ENCODE measurements at regions not wholly inside any gene's neighbourhood (a gene's known extent, or its start where the extent isn't known, plus 50 kb on each side); places are given as distances from the start of the nearest gene placed in this dataset.

DNA sequence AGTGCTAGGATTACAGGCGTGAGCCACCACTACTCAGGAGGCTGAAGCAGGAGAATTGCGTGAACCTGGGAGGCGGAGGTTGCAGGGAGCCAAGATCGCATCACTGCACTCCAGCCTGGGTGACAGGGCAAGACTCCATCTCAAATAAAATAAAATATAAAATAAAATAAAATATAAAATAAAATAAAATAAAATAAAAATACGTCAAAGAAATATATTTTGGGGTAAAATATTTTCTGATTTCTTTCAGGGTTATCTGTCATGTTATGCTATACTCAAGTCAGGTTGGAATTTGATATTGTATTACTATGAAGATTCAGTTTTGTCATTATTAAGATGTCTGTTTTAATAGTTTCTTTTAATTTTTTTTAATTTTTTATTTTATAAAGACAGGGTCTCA, 99.4 kb upstream of the GHITM start:
- TF ChIP-seq, protein P1, sequence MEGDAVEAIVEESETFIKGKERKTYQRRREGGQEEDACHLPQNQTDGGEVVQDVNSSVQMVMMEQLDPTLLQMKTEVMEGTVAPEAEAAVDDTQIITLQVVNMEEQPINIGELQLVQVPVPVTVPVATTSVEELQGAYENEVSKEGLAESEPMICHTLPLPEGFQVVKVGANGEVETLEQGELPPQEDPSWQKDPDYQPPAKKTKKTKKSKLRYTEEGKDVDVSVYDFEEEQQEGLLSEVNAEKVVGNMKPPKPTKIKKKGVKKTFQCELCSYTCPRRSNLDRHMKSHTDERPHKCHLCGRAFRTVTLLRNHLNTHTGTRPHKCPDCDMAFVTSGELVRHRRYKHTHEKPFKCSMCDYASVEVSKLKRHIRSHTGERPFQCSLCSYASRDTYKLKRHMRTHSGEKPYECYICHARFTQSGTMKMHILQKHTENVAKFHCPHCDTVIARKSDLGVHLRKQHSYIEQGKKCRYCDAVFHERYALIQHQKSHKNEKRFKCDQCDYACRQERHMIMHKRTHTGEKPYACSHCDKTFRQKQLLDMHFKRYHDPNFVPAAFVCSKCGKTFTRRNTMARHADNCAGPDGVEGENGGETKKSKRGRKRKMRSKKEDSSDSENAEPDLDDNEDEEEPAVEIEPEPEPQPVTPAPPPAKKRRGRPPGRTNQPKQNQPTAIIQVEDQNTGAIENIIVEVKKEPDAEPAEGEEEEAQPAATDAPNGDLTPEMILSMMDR (IDR thresholded peaks at IDR 0.05; ENCODE audit: low read depth, low read length): no peak
- DNase-seq (ENCODE audit: extremely low read depth, low read depth): no peak

DNA sequence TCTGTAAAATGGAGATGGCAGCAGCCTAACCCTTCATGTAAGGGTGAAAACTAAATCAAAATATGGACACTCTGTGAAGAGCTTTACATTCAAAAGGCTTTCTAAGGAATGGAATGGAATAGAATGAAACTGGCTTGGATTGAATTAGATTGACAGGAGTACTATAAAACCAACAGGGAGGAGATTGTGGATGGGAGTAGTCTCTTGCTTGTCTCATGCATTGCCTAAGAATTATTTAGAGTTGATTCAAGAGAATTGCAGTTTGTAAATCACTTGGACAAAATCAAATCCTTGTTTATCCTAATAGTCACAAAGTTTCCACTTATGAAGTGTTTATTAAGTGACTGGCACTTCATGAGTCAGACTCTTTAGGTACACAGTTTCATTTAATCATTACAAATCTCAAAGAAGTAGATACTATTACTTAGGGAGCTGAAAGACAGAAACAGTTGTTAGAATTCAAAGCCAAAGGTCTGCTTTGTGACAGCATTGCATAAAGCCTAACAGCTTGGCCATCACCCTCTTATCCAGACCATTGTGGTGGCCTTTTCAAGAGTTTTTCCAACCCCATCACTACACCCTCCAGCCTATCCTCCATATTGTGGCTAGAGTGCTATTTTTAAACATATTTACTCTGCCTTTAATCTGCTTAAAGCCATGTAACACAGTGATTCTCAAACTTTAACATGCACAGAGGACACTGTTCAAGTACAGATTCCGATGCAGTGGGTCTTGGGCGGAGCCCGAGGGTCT, 91.9 kb upstream of the GHITM start:
- DNase-seq (ENCODE audit: extremely low read depth, low read depth): no peak
- TF ChIP-seq, protein P1 (IDR thresholded peaks at IDR 0.05; ENCODE audit: low read depth, low read length): no peak

DNA sequence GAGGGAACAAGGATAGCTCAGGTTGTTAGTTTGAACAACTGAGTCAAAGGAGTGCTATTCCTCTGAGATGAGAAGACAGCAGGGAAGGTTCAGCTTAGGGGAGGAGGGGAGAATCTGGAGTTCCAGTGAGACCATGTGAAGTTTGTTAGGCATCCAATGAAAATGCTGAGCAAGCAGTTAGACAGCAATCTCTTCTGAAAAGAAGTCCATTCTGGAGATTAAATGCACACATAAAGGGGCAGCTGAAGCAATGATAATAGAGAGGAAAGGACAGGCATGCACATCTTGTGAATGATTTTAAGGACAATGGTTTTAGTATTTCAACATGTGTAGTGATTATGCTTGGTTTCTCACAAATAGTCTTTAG, 89.7 kb upstream of the GHITM start:
- TF ChIP-seq, protein P1 (IDR thresholded peaks at IDR 0.05; ENCODE audit: low read depth, low read length): no peak
- no peak for DNase-seq (ENCODE audit: extremely low read depth, low read depth)

DNA sequence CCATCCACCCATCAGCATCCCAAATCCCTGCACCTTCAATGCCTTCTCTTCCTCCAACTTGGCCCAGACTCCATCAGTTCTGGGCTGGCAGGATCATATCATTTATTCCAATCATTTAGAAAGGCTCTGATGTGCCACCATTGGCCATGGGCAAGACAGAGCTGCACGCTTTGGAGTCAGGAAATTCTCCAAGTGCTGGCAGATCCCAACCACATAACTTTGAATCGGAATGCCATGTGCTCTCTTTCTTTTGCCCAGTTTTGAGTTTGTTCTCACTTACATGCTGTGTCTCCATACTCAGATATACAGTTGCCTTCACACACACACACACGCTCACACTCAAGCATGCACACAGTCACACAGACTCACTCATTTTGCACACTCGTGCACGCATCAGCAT, 85.7 kb upstream of the GHITM start:
- no peak for DNase-seq (ENCODE audit: extremely low read depth, low read depth)
- TF ChIP-seq, protein P1 (IDR thresholded peaks at IDR 0.05; ENCODE audit: low read depth, low read length): no peak

DNA sequence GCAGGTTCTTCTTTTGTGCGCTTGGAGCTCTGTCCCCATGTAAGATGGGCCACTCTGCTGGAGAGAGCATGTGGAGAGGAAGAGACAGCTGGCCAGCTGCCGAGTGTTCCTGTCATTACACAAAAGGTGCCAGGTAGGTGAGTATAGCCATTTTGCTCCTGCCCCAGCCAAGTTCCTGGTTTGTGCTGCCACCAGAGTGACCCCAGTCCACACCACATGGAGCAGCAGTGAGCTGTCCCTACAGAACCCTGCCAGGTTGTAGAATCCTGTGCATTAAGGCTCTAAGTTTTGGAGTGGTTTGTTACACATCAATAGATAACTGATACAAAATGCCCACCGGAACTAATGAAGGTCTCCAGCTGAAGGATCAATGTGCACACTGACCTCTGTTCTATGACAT, 84.6 kb upstream of the GHITM start:
- TF ChIP-seq, protein P1 (IDR thresholded peaks at IDR 0.05; ENCODE audit: low read depth, low read length): no peak
- DNase-seq (ENCODE audit: extremely low read depth, low read depth): no peak

DNA sequence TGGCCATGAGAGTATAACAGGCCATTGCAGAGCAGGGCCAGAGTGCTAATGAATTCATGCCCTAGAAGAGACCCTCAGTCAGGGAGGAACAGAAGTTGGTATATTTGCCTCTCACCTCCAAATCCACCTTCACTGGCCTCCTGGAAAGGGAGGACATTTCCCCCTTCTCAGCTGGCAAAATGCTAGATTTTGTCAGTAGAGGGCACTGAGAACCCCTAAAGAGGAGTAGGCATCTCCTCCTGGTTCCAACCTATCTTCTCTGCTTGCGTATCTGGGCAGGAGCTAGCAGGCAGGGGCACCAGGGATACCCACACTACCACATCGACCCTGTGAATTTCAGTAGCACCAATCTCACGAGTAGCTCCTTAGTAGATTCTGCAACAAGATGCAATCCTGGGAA, 79.8 kb upstream of the GHITM start:
- TF ChIP-seq, protein P1 (IDR thresholded peaks at IDR 0.05; ENCODE audit: low read depth, low read length): no peak; the same call in 1 of the 2 replicates
- DNase-seq (ENCODE audit: extremely low read depth, low read depth): no peak

DNA sequence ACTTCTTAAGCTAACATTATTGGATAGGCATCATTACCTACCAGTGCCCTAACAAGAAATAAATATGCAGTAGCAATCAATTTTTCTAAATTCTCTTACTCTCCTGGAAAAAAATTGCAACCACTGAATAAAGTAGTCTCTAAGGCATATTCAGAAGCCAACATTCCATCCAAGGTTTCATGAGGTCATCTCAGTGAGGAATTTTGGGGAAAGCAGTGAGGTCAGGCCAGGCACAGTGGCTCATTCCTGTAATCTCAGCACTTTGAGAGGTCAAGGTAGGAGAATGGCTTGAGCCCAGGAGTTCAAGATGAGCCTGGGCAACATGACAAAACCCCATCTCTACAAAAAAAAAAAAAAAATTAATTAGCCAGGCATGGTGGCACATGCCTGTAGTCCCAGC, 75.9 kb upstream of the GHITM start:
- no peak for DNase-seq (ENCODE audit: extremely low read depth, low read depth)
- TF ChIP-seq, protein P1 (IDR thresholded peaks at IDR 0.05; ENCODE audit: low read depth, low read length): no peak

Data from AG09319 (cell line).